Pancreas (tissue), 10 donors: ENCODE measurements at regions not wholly inside any gene's neighbourhood (a gene's known extent, or its start where the extent isn't known, plus 50 kb on each side); places are given as distances from the start of the nearest gene placed in this dataset.

ENCODE experiments used
- ATAC-seq, 4 donors: fragments of 200-7000 bp; cut with Tn5 transposase; one replicate each; pipeline versions ENCODE4 v1.8.0 to v1.9.1; 2020; ENCODE audit warnings: mild to moderate bottlenecking in 4 of 4, moderate library complexity in 4 of 4
- DNase-seq, 6 donors: peaks; one replicate each; pipeline ENCODE4 v3.0.0-alpha.2; 2020
- FAIRE-seq: peaks from 2 replicates; lab custom pipeline; 2012; peaks lifted over from hg19 to GRCh38; lab: Jason Lieb, UNC
- H3K27ac ChIP-seq, 4 donors: fragments of 200-600 bp; sonication (generic); 1 replicate in 3 of 4; 2 replicates in 1 of 4; pipeline versions ENCODE4 v1.5.0 to v1.8.0; 2020
- H3K27me3 ChIP-seq, 4 donors: fragments of 200-600 bp; one replicate each; pipeline ENCODE4 v1.8.0; 2021
- H3K36me3 ChIP-seq, 3 donors: fragments of 200-600 bp; sonication (generic) in 1 of 3; one replicate each; pipeline versions ENCODE4 v1.5.0 to v1.8.0; 2020 to 2021
- H3K4me1 ChIP-seq, 3 donors: fragments of 200-600 bp; one replicate each; pipeline ENCODE4 v1.8.0; 2021
- H3K4me3 ChIP-seq, 4 donors: fragments of 200-600 bp; sonication (generic) in 2 of 4; one replicate each; pipeline versions ENCODE4 v1.5.0 to v1.8.0; 2020 to 2021
- H3K9me3 ChIP-seq, 4 donors: fragments of 200-600 bp; one replicate each; pipeline ENCODE4 v1.8.0; 2021
- WGBS, 2 donors: extraction: QIAGEN DNeasy Blood & Tissue Kit; methylation state at CpG; one replicate each; pipeline ENCODE4 v1.1.7; 2013; 5-methylcytosine and 5-hydroxymethylcytosine counted together
- intact Hi-C, 3 donors: fragments of 100-400 bp; cut with DNase I; formaldehyde crosslinking; loops; one replicate each; pipeline versions ENCODE4 v1.11.1 to v1.14.2; 2022
- TF ChIP-seq, protein P1 (sequence below), 4 donors: fragments of 200-600 bp; sonication (generic) in 3 of 4; IDR thresholded peaks; one replicate each; pipeline versions ENCODE4 v1.5.0 to v1.8.0; 2021; ENCODE audit warnings: antibody characterized with exemption in 4 of 4
- donor health status: healthy with polysubstance abuse.
- donor health status: DM: no; HTN: no; CAD: no; lungs with moderate emphysema.
- donor health status: DM: no; HTN: no; CAD: no.
- donor health status: control.
- donor health status: control.
- donor health status: Bipolar disorder and iron deficiency.
- donor health status: DM: yes; HTN: yes; CAD: no.
- donor health status: DM: no; HTN: no; CAD: no.
- donor health status: DM: no; HTN: no; CAD: no.
- donor health status: DM: yes; HTN: yes; CAD: no.

- DNase-seq, result peak in 1 of 6 donors; percentile 28
- no peaks in the 10 kb centered on the region for H3K27me3 ChIP-seq
- intact Hi-C loops, result no loop called here
- TF ChIP-seq, protein P1, sequence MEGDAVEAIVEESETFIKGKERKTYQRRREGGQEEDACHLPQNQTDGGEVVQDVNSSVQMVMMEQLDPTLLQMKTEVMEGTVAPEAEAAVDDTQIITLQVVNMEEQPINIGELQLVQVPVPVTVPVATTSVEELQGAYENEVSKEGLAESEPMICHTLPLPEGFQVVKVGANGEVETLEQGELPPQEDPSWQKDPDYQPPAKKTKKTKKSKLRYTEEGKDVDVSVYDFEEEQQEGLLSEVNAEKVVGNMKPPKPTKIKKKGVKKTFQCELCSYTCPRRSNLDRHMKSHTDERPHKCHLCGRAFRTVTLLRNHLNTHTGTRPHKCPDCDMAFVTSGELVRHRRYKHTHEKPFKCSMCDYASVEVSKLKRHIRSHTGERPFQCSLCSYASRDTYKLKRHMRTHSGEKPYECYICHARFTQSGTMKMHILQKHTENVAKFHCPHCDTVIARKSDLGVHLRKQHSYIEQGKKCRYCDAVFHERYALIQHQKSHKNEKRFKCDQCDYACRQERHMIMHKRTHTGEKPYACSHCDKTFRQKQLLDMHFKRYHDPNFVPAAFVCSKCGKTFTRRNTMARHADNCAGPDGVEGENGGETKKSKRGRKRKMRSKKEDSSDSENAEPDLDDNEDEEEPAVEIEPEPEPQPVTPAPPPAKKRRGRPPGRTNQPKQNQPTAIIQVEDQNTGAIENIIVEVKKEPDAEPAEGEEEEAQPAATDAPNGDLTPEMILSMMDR (IDR thresholded peaks at IDR 0.05), result no peak
- H3K27ac ChIP-seq, result no peak overlapping the region
- H3K36me3 ChIP-seq, result no peaks in the 10 kb centered on the region
- FAIRE-seq, result no peak
- H3K4me1 ChIP-seq, result no peaks in the 10 kb centered on the region
- ATAC-seq, result no peak
- peaks cover 0 to 3% (median 0%) of the 10 kb centered on the region in 4 donors for H3K9me3 ChIP-seq
- H3K4me3 ChIP-seq, result no peak overlapping the region
- 50 to 56% methylated on average over 8 of the region's 8 CpGs for WGBS, 2 donors
Measured at GRCh38 chr1:29527314-29528004, 291.1 kb downstream of the PTPRU start.

- Histone ChIP-seq H3K27me3 (no peaks in the 10 kb centered on the region), H3K36me3 (no peaks in the 10 kb centered on the region), H3K9me3 (peaks cover 0 to 3% (median 0%) of the 10 kb centered on the region in 4 donors), H3K4me3 (no peak overlapping the region), H3K27ac (no peak overlapping the region), H3K4me1 (no peaks in the 10 kb centered on the region)
- TF ChIP-seq, protein P1 (IDR thresholded peaks at IDR 0.05), result no peak
- no peak for ATAC-seq
- FAIRE-seq, result no peak
- no peak for DNase-seq
- intact Hi-C loops, result no loop called here
- WGBS, 2 donors, result 78 to 79% methylated on average over 7 of the region's 7 CpGs
Measured at GRCh38 chr1:29525941-29526340, 289.6 kb downstream of the PTPRU start.

- Histone ChIP-seq H3K27me3 (no peaks in the 10 kb centered on the region), H3K4me3 (no peak overlapping the region), H3K36me3 (no peaks in the 10 kb centered on the region), H3K4me1 (no peaks in the 10 kb centered on the region), H3K9me3 (no peaks in the 10 kb centered on the region), H3K27ac (no peak overlapping the region)
- DNase-seq, result peak in 1 of 6 donors; percentile 15
- no peak for ATAC-seq
- no peak for FAIRE-seq
- intact Hi-C loops, result no loop called here
- TF ChIP-seq, protein P1 (IDR thresholded peaks at IDR 0.05), result no peak
- 65 to 67% methylated on average over 23 of the region's 23 CpGs for WGBS, 2 donors
Measured at GRCh38 chr1:29524285-29525065, 288.2 kb downstream of the PTPRU start.

DNA sequence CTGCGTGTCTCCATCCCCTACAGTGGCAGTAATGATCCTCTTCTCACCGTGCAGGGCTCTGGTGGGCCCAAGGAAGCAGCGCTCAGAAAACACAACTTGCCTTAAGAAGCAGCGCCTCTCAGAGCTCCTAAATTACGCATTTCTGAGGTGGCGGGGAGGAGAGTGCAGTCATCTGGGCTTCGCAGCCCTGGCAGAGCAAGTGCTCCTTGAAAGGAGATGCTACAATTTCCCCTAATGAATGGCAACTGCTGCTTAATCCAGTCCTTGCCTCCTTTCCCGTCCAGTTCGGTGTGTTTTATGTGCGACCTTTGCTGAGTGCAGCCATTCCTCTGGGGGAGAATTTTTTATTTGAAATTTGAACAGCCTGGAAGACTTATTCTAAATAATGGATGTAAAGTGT, 287.3 kb downstream of the PTPRU start:
- Histone ChIP-seq H3K27me3 (no peaks in the 10 kb centered on the region), H3K4me1 (no peaks in the 10 kb centered on the region), H3K9me3 (no peaks in the 10 kb centered on the region), H3K36me3 (no peaks in the 10 kb centered on the region), H3K27ac (no peak overlapping the region), H3K4me3 (no peak overlapping the region)
- 80 to 86% methylated on average over 10 of the region's 10 CpGs for WGBS, 2 donors
- intact Hi-C loops, result no loop called here
- TF ChIP-seq, protein P1 (IDR thresholded peaks at IDR 0.05), result no peak
- ATAC-seq (no peak), FAIRE-seq (no peak), DNase-seq (peak in 1 of 6 donors; percentile 20)

- no peaks in the 10 kb centered on the region for H3K27me3 ChIP-seq
- TF ChIP-seq, protein P1 (IDR thresholded peaks at IDR 0.05), result no peak
- no peak for ATAC-seq
- no peak for FAIRE-seq
- no peak overlapping the region for H3K4me3 ChIP-seq
- H3K36me3 ChIP-seq, result no peaks in the 10 kb centered on the region
- H3K4me1 ChIP-seq, result no peaks in the 10 kb centered on the region
- 74 to 80% methylated on average over 5 of the region's 5 CpGs for WGBS, 2 donors
- H3K27ac ChIP-seq, result no peak overlapping the region
- DNase-seq, result no peak
- H3K9me3 ChIP-seq, result no peaks in the 10 kb centered on the region
- intact Hi-C loops, result no loop called here
Measured at GRCh38 chr1:29523136-29523535, 286.8 kb downstream of the PTPRU start.
